HCT116 (cell line): ENCODE measurements at regions not wholly inside any gene's neighbourhood (a gene's known extent, or its start where the extent isn't known, plus 50 kb on each side); places are given as distances from the start of the nearest gene placed in this dataset.

Source experiments
- ATAC-seq: fragments of 200-7000 bp; cut with Tn5 transposase; 2 replicates; pipeline ENCODE4 v1.9.1; 2020; ENCODE audit warnings: mild to moderate bottlenecking, moderate library complexity
- BruUV-seq: library from RNA; stranded (reverse); fragments of 400-500 nt; replicated peaks from 2 replicates; lab custom pipeline; 2021; lab: Mats Ljungman, UMichigan
- CTCF ChIA-PET: fragments of 300-600 bp; sonication (Branson Sonifier 250); formaldehyde crosslinking; loops from one replicate; lab custom pipeline; 2021; ENCODE audit warnings: antibody characterized with exemption; lab: Charles Lee
- POLR2A ChIA-PET: fragments of 300-600, 350-600 bp; sonication (Branson Sonifier 250); formaldehyde crosslinking; loops from one replicate; lab custom pipeline; 2021; ENCODE audit warnings: antibody characterized with exemption; lab: Charles Lee
- RAD21 ChIA-PET, 2 experiments: fragments of 300-600 bp; sonication (Branson Sonifier 250); formaldehyde crosslinking; loops; one replicate each; lab custom pipeline; 2023; ENCODE audit warnings: low total read pairs in 2 of 2; ENCODE audit not compliant: uncharacterized antibody in 2 of 2, unreplicated experiment in 2 of 2, low non-redundant PET in 1 of 2; lab: Charles Lee
- DNase-seq: peaks from one replicate; pipeline ENCODE4 v3.0.0-alpha.2; 2010; ENCODE audit warnings: low read depth, low spot score
- H2AFZ ChIP-seq: fragments of 200-600 bp; shearing (Covaris generic), sonication (generic); 2 replicates; pipeline ENCODE4 v1.6.1; 2017; ENCODE audit warnings: low read depth, mixed run types, mixed read lengths, antibody characterized with exemption, low read length; ENCODE audit not compliant: poor library complexity, severe bottlenecking
- H3K27ac ChIP-seq: 2 replicates; pipeline ENCODE4 v1.5.1; 2012; ENCODE audit warnings: low read depth, low read length
- H3K27me3 ChIP-seq: fragments of 200-600 bp; sonication (generic); 2 replicates; pipeline ENCODE4 v1.6.1; 2016; ENCODE audit warnings: mixed run types, low read length, mixed read lengths; ENCODE audit not compliant: insufficient read depth
- H3K36me3 ChIP-seq, 2 experiments: fragments of 200-500 bp in 1 of 2; fragments of 200-600 bp in 1 of 2; sonication (Bioruptor generic) in 1 of 2; sonication (generic) in 1 of 2; 2 replicates each; pipeline versions ENCODE4 v1.5.1 to v1.6.1; 2014 to 2016; ENCODE audit warnings: low read length in 2 of 2, inconsistent platforms in 1 of 2, mixed read lengths in 1 of 2, mixed run types in 1 of 2; ENCODE audit not compliant: insufficient read depth in 2 of 2, control insufficient read depth in 1 of 2
- H3K4me1 ChIP-seq, 2 experiments: fragments of 200-600 bp in 1 of 2; sonication (generic) in 1 of 2; 2 replicates each; pipeline versions ENCODE4 v1.5.1 to v1.6.1; 2012 to 2017; ENCODE audit warnings: low read length in 2 of 2, inconsistent platforms in 1 of 2, mild to moderate bottlenecking in 1 of 2, mixed read lengths in 1 of 2, mixed run types in 1 of 2, moderate library complexity in 1 of 2; ENCODE audit not compliant: insufficient read depth in 2 of 2, control insufficient read depth in 1 of 2
- H3K4me2 ChIP-seq: fragments of 200-600 bp; sonication (generic); 2 replicates; pipeline ENCODE4 v1.6.1; 2017; ENCODE audit warnings: mixed run types, low read length, mixed read lengths
- H3K4me3 ChIP-seq, 2 experiments: fragments of 200-600 bp in 1 of 2; sonication (generic) in 1 of 2; replicated peaks in 1 of 2; 2 replicates each; pipeline ENCODE4 v1.5.1; 2011 to 2016; ENCODE audit warnings: low read length in 2 of 2, control low read depth in 1 of 2, low read depth in 1 of 2, mild to moderate bottlenecking in 1 of 2, mixed read lengths in 1 of 2, mixed run types in 1 of 2
- H3K79me2 ChIP-seq: fragments of 200-600 bp; sonication (generic); 2 replicates; pipeline ENCODE4 v1.6.1; 2017; ENCODE audit warnings: mild to moderate bottlenecking, mixed run types, low read length, moderate library complexity, mixed read lengths; ENCODE audit not compliant: insufficient read depth
- H3K9ac ChIP-seq: fragments of 200-600 bp; sonication (generic); 2 replicates; pipeline ENCODE4 v1.6.1; 2016; ENCODE audit warnings: low read length, mixed read lengths
- H3K9me2 ChIP-seq: fragments of 200-600 bp; sonication (generic), shearing (Covaris generic); 2 replicates; pipeline ENCODE4 v1.6.1; 2017; ENCODE audit warnings: mixed run types, mild to moderate bottlenecking, moderate library complexity; ENCODE audit not compliant: insufficient read depth
- H3K9me3 ChIP-seq, 2 experiments: fragments of 200-500 bp in 1 of 2; fragments of 200-600 bp in 1 of 2; sonication (Bioruptor generic) in 1 of 2; sonication (generic) in 1 of 2; 2 replicates each; pipeline ENCODE4 v1.6.1; 2014 to 2017; ENCODE audit warnings: low read length in 2 of 2, mixed read lengths in 2 of 2, inconsistent platforms in 1 of 2, low read depth in 1 of 2, mild to moderate bottlenecking in 1 of 2, mixed run types in 1 of 2, moderate library complexity in 1 of 2; ENCODE audit not compliant: control insufficient read depth in 1 of 2, insufficient read depth in 1 of 2
- H4K20me1 ChIP-seq: fragments of 200-600 bp; sonication (generic), shearing (Covaris generic); 2 replicates; pipeline ENCODE4 v1.6.1; 2017; ENCODE audit warnings: mixed run types, mild to moderate bottlenecking, moderate library complexity; ENCODE audit not compliant: insufficient read depth
- ATF3 ChIP-seq: IDR thresholded peaks from 2 replicates; pipeline ENCODE4 v1.6.1; 2012
- CBX3 ChIP-seq: IDR thresholded peaks from 2 replicates; pipeline ENCODE4 v1.6.1; 2012; ENCODE audit warnings: low read depth
- CTCF ChIP-seq, 3 experiments: fragments of 200-600 bp in 1 of 3; sonication (generic) in 1 of 3; IDR thresholded peaks in 2 of 3; conservative IDR thresholded peaks in 1 of 3; 2 replicates each; pipeline ENCODE4 v1.5.1; 2012 to 2017; ENCODE audit warnings: low read depth in 2 of 3, low read length in 2 of 3, antibody characterized with exemption in 1 of 3, borderline replicate concordance in 1 of 3, control low read depth in 1 of 3, mild to moderate bottlenecking in 1 of 3, mixed read lengths in 1 of 3, mixed run types in 1 of 3, moderate library complexity in 1 of 3; ENCODE audit not compliant: insufficient read depth in 1 of 3
- EGR1 ChIP-seq: IDR thresholded peaks from 2 replicates; pipeline ENCODE4 v1.6.1; 2012; ENCODE audit warnings: low read depth
- ELF1 ChIP-seq: IDR thresholded peaks from 2 replicates; pipeline ENCODE4 v1.6.1; 2012; ENCODE audit warnings: low read depth, borderline replicate concordance
- EZH2 ChIP-seq: fragments of 200-600 bp; sonication (generic); IDR thresholded peaks from 2 replicates; pipeline ENCODE4 v1.6.1; 2017; ENCODE audit warnings: antibody characterized with exemption, mixed run types
- EZH2phosphoT487 ChIP-seq: fragments of 200-600 bp; IDR thresholded peaks from 2 replicates; pipeline ENCODE4 v1.6.1; 2018; ENCODE audit warnings: antibody characterized with exemption, borderline replicate concordance
- FOSL1 ChIP-seq: IDR thresholded peaks from 2 replicates; pipeline ENCODE4 v1.6.1; 2012; ENCODE audit warnings: low read depth
- JUND ChIP-seq: IDR thresholded peaks from 2 replicates; pipeline ENCODE4 v1.6.1; 2012
- POLR2A ChIP-seq: IDR thresholded peaks from 2 replicates; pipeline ENCODE4 v1.7.0; 2011; ENCODE audit warnings: borderline replicate concordance; ENCODE audit not compliant: insufficient read depth, insufficient read length; ENCODE audit errors: extremely low read depth
- POLR2AphosphoS5 ChIP-seq: IDR thresholded peaks from 2 replicates; pipeline ENCODE4 v1.6.1; 2011; ENCODE audit warnings: mild to moderate bottlenecking, low read depth, low read length, moderate library complexity
- SIN3A ChIP-seq: IDR thresholded peaks from 2 replicates; pipeline ENCODE4 v1.6.1; 2012; ENCODE audit warnings: low read depth
- SP1 ChIP-seq: IDR thresholded peaks from 2 replicates; pipeline ENCODE4 v1.6.1; 2012; ENCODE audit warnings: low read depth
- TCF7L2 ChIP-seq: IDR thresholded peaks from 2 replicates; pipeline ENCODE4 v1.7.0; 2011; ENCODE audit warnings: borderline replicate concordance, inconsistent platforms; ENCODE audit not compliant: insufficient read depth, insufficient read length; ENCODE audit errors: extremely low read depth
- YY1 ChIP-seq: IDR thresholded peaks from 2 replicates; pipeline ENCODE4 v1.6.1; 2011; ENCODE audit warnings: low read length, low read depth, moderate library complexity, mild to moderate bottlenecking; ENCODE audit not compliant: insufficient replicate concordance; ENCODE audit errors: extremely low read depth
- ZNF274 ChIP-seq: fragments of 200-500 bp; sonication (Bioruptor generic); IDR thresholded peaks from 2 replicates; pipeline ENCODE4 v1.6.1; 2014; ENCODE audit warnings: mild to moderate bottlenecking, low read depth, low read length, inconsistent platforms
- intact Hi-C: fragments of 100-400 bp; cut with micrococcal nuclease; formaldehyde crosslinking; loops from 2 replicates; pipeline ENCODE4 v1.10.0; 2022
- TF ChIP-seq, protein P1 (sequence below): IDR thresholded peaks from 2 replicates; pipeline ENCODE4 v1.6.1; 2011; ENCODE audit warnings: mild to moderate bottlenecking, low read length, moderate library complexity; ENCODE audit not compliant: insufficient replicate concordance; ENCODE audit errors: extremely low read depth
- TF ChIP-seq, protein P2 (sequence below): IDR thresholded peaks from 2 replicates; pipeline ENCODE4 v1.6.1; 2012
- TF ChIP-seq, protein P3 (sequence below): IDR thresholded peaks from 2 replicates; pipeline ENCODE4 v1.6.1; 2012; ENCODE audit warnings: low read depth

DNA sequence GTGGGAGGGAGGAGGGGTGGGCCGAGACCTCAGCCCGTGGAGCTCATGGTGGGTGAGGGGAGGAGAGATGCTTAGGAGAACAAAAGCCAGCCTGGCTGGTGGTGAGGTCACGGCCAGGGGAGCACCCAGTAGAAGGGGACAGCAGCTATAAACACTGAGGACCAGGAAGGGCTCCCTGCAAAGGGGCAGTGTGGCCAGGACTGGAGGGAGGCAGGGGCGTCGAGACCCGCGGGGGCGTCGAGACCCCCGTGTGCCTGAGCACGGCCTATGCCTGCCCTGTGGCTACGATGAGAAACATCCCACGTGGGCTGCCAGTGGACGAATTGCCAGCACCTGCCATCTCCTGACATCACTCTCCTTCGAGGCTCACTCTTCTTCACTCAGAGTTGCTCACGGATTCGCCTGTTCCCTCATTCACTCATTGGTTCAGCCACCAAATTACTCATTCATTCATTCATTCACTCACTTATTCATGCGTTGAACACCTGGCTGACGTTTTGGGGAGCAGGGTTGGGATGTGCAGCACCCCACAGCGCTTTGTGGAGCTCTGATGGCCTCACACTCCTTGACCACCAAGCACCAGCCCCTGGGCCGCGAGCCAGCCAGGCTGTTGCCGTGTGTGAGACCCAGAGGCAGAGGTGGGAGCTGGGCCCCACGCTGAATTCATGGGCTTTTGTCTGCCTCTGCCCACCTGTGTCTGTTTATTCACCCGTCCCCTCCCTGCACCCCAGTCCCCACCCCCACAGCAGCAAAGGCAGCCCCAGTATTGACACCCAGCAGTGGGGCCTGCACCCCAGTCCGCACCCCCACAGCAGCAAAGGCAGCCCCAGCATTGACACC lies 61.2 kb upstream of the BHLHE23 start:
- no peak overlapping the region for H3K9ac ChIP-seq
- intact Hi-C loops, result no loop called here
- no peaks in the 10 kb centered on the region for H3K36me3 ChIP-seq
- no peaks in the 10 kb centered on the region for H3K9me2 ChIP-seq
- H3K27ac ChIP-seq, result no peak overlapping the region
- no peaks in the 10 kb centered on the region for H3K9me3 ChIP-seq
- no peak overlapping the region for H2AFZ ChIP-seq
- H3K4me2 ChIP-seq, result no peak overlapping the region
- RAD21 ChIA-PET, result no interaction called here
- no TSS peak for BruUV-seq
- H4K20me1 ChIP-seq, result no peaks in the 10 kb centered on the region
- no peak for DNase-seq
- 0 out of 4 replicates have a peak, but pooled peaks cover 0 to 5% of the 10 kb centered on the region in 2 experiments for H3K4me1 ChIP-seq
- CTCF ChIA-PET, result no interaction called here
- 0 out of 2 replicates have a peak, but pooled peaks cover 3% of the 10 kb centered on the region for H3K27me3 ChIP-seq
- POLR2A ChIA-PET, result no interaction called here
- no peak overlapping the region for H3K4me3 ChIP-seq
- ATAC-seq, result no peak
- no peaks in the 10 kb centered on the region for H3K79me2 ChIP-seq
- no peak for TF ChIP-seq YY1
- TF ChIP-seq, protein P1, sequence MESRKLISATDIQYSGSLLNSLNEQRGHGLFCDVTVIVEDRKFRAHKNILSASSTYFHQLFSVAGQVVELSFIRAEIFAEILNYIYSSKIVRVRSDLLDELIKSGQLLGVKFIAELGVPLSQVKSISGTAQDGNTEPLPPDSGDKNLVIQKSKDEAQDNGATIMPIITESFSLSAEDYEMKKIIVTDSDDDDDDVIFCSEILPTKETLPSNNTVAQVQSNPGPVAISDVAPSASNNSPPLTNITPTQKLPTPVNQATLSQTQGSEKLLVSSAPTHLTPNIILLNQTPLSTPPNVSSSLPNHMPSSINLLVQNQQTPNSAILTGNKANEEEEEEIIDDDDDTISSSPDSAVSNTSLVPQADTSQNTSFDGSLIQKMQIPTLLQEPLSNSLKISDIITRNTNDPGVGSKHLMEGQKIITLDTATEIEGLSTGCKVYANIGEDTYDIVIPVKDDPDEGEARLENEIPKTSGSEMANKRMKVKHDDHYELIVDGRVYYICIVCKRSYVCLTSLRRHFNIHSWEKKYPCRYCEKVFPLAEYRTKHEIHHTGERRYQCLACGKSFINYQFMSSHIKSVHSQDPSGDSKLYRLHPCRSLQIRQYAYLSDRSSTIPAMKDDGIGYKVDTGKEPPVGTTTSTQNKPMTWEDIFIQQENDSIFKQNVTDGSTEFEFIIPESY, result no peak
- no peak for TF ChIP-seq EZH2
- TF ChIP-seq POLR2AphosphoS5, result no peak
- TF ChIP-seq POLR2A, result no peak
- no peak for TF ChIP-seq CTCF (IDR thresholded peaks at IDR 0.05 in 2 of 3, conservative IDR thresholded peaks at IDR 0.05 in 1 of 3; ENCODE audit: borderline replicate concordance in 1 of 3, insufficient read depth in 1 of 3, low read depth in 2 of 3, low read length in 2 of 3)
- no peak for TF ChIP-seq EZH2phosphoT487
- no peak for TF ChIP-seq JUND
- no peak for TF ChIP-seq TCF7L2
- no peak for TF ChIP-seq SIN3A
- no peak for TF ChIP-seq EGR1
- TF ChIP-seq, protein P2, sequence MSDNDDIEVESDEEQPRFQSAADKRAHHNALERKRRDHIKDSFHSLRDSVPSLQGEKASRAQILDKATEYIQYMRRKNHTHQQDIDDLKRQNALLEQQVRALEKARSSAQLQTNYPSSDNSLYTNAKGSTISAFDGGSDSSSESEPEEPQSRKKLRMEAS, result no peak
- no peak for TF ChIP-seq SP1
- TF ChIP-seq CBX3, result no peak
- no peak for TF ChIP-seq ZNF274
- no peak for TF ChIP-seq ELF1
- TF ChIP-seq ATF3, result no peak
- TF ChIP-seq FOSL1, result no peak
- TF ChIP-seq, protein P3, sequence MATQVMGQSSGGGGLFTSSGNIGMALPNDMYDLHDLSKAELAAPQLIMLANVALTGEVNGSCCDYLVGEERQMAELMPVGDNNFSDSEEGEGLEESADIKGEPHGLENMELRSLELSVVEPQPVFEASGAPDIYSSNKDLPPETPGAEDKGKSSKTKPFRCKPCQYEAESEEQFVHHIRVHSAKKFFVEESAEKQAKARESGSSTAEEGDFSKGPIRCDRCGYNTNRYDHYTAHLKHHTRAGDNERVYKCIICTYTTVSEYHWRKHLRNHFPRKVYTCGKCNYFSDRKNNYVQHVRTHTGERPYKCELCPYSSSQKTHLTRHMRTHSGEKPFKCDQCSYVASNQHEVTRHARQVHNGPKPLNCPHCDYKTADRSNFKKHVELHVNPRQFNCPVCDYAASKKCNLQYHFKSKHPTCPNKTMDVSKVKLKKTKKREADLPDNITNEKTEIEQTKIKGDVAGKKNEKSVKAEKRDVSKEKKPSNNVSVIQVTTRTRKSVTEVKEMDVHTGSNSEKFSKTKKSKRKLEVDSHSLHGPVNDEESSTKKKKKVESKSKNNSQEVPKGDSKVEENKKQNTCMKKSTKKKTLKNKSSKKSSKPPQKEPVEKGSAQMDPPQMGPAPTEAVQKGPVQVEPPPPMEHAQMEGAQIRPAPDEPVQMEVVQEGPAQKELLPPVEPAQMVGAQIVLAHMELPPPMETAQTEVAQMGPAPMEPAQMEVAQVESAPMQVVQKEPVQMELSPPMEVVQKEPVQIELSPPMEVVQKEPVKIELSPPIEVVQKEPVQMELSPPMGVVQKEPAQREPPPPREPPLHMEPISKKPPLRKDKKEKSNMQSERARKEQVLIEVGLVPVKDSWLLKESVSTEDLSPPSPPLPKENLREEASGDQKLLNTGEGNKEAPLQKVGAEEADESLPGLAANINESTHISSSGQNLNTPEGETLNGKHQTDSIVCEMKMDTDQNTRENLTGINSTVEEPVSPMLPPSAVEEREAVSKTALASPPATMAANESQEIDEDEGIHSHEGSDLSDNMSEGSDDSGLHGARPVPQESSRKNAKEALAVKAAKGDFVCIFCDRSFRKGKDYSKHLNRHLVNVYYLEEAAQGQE, result no peak
